Kidney (tissue), 13 donors: ENCODE measurements at regions not wholly inside any gene's neighbourhood (a gene's known extent, or its start where the extent isn't known, plus 50 kb on each side); places are given as distances from the start of the nearest gene placed in this dataset.

Experiments
- DNase-seq, 5 donors: peaks; one replicate each; pipeline ENCODE4 v3.0.0-alpha.2; 2013 to 2020
- FAIRE-seq: peaks from 2 replicates; lab custom pipeline; 2012; peaks lifted over from hg19 to GRCh38; lab: Jason Lieb, UNC
- H3K27ac ChIP-seq, 2 donors: one replicate each; pipeline ENCODE4 v1.7.0; 2013; ENCODE audit warnings: low read depth in 2 of 2, low read length in 2 of 2, inconsistent platforms in 1 of 2
- H3K27me3 ChIP-seq: one replicate; pipeline ENCODE4 v1.7.1; 2013; ENCODE audit warnings: low read length, inconsistent platforms; ENCODE audit not compliant: control insufficient read depth, insufficient read depth
- H3K36me3 ChIP-seq, 3 donors: one replicate each; pipeline versions ENCODE4 v1.7.0 to v1.7.1; 2013; ENCODE audit warnings: low read length in 3 of 3, control low read depth in 1 of 3, inconsistent platforms in 1 of 3; ENCODE audit not compliant: insufficient read depth in 3 of 3, control insufficient read depth in 2 of 3
- H3K4me1 ChIP-seq, 3 donors: one replicate each; pipeline versions ENCODE4 v1.7.0 to v1.7.1; 2013; ENCODE audit warnings: low read length in 3 of 3, inconsistent platforms in 1 of 3, low read depth in 1 of 3; ENCODE audit not compliant: control insufficient read depth in 2 of 3, insufficient read depth in 2 of 3
- H3K4me3 ChIP-seq, 3 donors: one replicate each; pipeline versions ENCODE4 v1.7.0 to v1.8.1; 2013; ENCODE audit warnings: low read length in 3 of 3, control low read depth in 1 of 3, inconsistent platforms in 1 of 3
- H3K9ac ChIP-seq, 3 donors: one replicate each; pipeline versions ENCODE4 v1.7.0 to v1.7.1; 2013; ENCODE audit warnings: low read length in 3 of 3, control low read depth in 1 of 3, inconsistent platforms in 1 of 3
- H3K9me3 ChIP-seq, 3 donors: one replicate each; pipeline versions ENCODE4 v1.7.0 to v1.7.1; 2013; ENCODE audit warnings: low read length in 3 of 3, control low read depth in 1 of 3, inconsistent platforms in 1 of 3; ENCODE audit not compliant: control insufficient read depth in 2 of 3, insufficient read depth in 1 of 3
- CTCF ChIP-seq: IDR thresholded peaks from 3 replicates; pipeline ENCODE4 v1.5.1; 2012; ENCODE audit warnings: mild to moderate bottlenecking, moderate library complexity, borderline replicate concordance; ENCODE audit not compliant: insufficient read depth; ENCODE audit errors: extremely low read depth
- intact Hi-C: fragments of 100-400 bp; cut with DNase I; formaldehyde crosslinking; loops from one replicate; pipeline ENCODE4 v1.11.1; 2022
- donor health status: control.
- donor health status: control.
- donor health status: control.
- donor health status: control.
- donor health status: control.
- donor health status: DM: yes; HTN: yes; CAD: no.
- donor health status: Normal renal cell carcinoma (clear cell type).

DNA sequence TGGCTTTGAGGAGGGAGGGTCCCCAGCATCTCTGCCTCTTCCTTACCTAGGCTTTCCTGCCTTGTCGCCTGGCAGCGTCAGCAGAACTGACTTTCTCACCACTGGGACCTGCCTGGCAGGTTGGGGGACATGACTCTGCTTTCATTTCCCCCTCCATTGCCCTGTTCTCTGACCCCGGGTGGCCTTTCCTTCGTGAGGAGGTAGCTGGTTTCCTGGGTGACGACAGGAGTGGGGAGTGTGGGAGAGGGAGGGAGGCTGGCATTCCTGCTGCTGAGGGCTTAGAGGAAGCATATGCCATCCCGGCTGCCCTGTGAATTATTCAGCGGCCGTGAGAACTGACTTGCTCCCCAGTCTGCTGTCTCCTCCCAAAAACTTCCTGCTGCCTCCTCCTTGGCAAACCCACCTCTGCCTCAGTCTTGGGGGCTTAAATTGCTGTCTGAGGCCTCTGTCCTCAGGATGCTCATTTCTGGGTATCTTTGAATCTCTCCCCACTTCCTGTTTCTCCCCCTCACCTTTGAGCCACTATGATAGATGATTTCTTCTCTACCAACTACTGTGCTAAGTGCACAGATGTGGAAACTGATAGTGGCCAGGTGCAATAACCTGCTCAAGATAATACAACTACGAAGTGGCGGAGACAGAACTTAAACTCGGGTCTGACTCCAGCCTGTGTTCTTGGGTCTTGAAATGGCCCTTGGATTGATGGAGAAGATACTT is 182.0 kb upstream of the CSF3R start:
- H3K36me3 ChIP-seq = no peaks in the 10 kb centered on the region
- TF ChIP-seq CTCF = no peak
- no peak overlapping the region for H3K27ac ChIP-seq
- H3K9me3 ChIP-seq = no peaks in the 10 kb centered on the region
- H3K9ac ChIP-seq = no peak overlapping the region
- H3K4me1 ChIP-seq = no peaks in the 10 kb centered on the region
- H3K27me3 ChIP-seq = no peaks in the 10 kb centered on the region
- FAIRE-seq (no peak), DNase-seq (peak; percentile 67 to 87 (median 79))
- H3K4me3 ChIP-seq = no peak overlapping the region
- intact Hi-C loops = no loop called here

GRCh38 chr1:36663772-36664430 is 181.2 kb upstream of the CSF3R start:
- Histone ChIP-seq H3K4me1 (no peaks in the 10 kb centered on the region), H3K27ac (no peak overlapping the region), H3K9me3 (no peaks in the 10 kb centered on the region), H3K9ac (no peak overlapping the region), H3K27me3 (no peaks in the 10 kb centered on the region), H3K4me3 (no peak overlapping the region), H3K36me3 (no peaks in the 10 kb centered on the region)
- FAIRE-seq = no peak
- no peak for TF ChIP-seq CTCF
- no peak for DNase-seq
- intact Hi-C loops = no loop called here

DNA sequence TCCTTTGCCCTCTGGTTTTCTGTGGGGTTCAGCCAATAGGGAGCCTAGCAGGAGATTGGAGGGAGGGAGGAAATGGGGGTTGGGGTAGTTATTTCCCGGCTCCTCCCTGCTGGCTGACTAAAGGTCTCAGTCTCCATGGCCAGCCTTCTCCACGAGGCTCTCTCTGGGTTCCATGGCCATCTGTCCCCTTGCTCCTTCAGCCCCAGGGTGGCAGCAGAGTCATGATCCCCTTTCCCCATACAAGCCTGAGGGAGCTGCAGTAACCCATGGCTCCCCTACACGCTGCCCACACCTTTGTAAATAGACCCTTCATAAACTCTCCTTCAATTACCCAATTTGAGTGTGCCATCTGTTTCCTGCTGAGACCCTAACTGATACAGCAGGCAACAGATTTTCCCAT is 176.1 kb upstream of the CSF3R start:
- H3K4me1 ChIP-seq = no peaks in the 10 kb centered on the region
- FAIRE-seq (no peak), DNase-seq (no peak)
- TF ChIP-seq CTCF = no peak
- H3K27me3 ChIP-seq = no peaks in the 10 kb centered on the region
- no peak overlapping the region for H3K4me3 ChIP-seq
- H3K9ac ChIP-seq = no peak overlapping the region
- H3K36me3 ChIP-seq = no peaks in the 10 kb centered on the region
- no peaks in the 10 kb centered on the region for H3K9me3 ChIP-seq
- no peak overlapping the region for H3K27ac ChIP-seq
- intact Hi-C loops = no loop called here
